ENCODE measurements at regions not wholly inside any gene's neighbourhood (a gene's known extent, or its start where the extent isn't known, plus 50 kb on each side); places are given as distances from the start of the nearest gene placed in this dataset.

DNA sequence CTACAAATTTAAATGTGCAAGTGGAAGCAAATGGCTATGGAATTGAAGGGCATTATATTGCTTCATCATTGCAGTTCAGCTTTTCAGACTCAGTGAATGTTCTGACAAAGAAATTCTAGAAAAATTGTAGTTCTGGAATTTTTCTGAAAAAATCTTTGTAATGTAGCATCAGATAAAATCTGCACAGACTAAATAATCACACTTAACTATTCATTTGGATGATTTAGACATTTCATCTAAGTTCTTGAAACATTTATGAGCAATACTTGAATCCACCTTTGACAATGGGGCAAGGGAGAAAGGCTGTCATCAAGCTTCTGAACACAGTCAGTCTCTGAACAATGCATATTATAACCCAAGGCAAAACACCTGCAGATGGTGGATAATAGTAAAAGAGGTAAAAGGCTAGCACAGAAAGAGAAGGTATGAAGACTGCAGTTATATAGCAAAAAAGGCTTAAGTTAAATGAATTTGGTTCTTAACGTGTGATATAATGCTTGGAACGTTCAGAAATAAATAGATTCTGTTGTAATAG lies 1352.0 kb upstream of the NUDT12 start:
- TF ChIP-seq ZNF202 (tag by site-specific recombination; IDR thresholded peaks at IDR 0.05; ENCODE audit: borderline replicate concordance) (no peak), ZNF571 (tag by site-specific recombination; IDR thresholded peaks at IDR 0.05) (no peak), ZNF266 (tag by site-specific recombination; IDR thresholded peaks at IDR 0.05; ENCODE audit: low read depth) (no peak), ZNF175 (tag by site-specific recombination; IDR thresholded peaks at IDR 0.05) (no peak), PRDM4 (tag by site-specific recombination; IDR thresholded peaks at IDR 0.05) (no peak), ZNF792 (tag by site-specific recombination; IDR thresholded peaks at IDR 0.05) (no peak), ZNF521 (tag by site-specific recombination; IDR thresholded peaks at IDR 0.05) (no peak)
- ChIA-PET CTCF (interaction anchor here (0.6 kb wide), 1 partner anchor 36 kb away, joined by 3 read pairs; no protein-coding TSS in a partner anchor), POLR2A (no interaction called here)
- H3K4me3 ChIP-seq (ENCODE audit: low read depth, low read length): no peak overlapping the region
- no peaks in the 10 kb centered on the region for H3K9me3 ChIP-seq (ENCODE audit: control insufficient read depth, insufficient read depth, low read depth, low read length)
- no peak overlapping the region for H3K27ac ChIP-seq (ENCODE audit: extremely low read depth, low read depth, low read length)
- H3K36me3 ChIP-seq (ENCODE audit: control insufficient read depth in 2 of 2, insufficient read depth in 1 of 2, low read length in 2 of 2): no peaks in the 10 kb centered on the region
- H3K4me1 ChIP-seq (ENCODE audit: control insufficient read depth, insufficient read depth, low read length): no peaks in the 10 kb centered on the region

DNA sequence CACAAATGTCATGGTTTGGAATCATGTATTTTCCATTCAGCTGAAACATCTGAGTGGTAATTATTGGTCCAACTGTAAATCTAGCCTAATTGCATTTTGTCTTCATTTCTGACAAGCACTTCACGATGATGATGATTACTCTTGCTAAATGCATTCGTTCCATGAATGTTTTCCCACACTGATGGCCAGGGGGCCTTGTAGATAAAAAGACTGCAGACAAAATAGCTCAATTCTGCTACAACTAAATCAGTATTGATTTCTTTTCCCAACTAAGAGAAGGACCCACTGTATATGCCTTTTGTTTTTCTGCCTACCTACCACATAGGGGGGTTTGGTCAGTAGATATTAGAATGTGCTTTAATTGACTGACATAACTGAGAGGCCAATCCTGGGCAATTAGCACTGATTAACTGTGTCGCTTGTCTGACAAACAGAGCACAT lies 1351.3 kb upstream of the NUDT12 start:
- CTCF ChIA-PET: no interaction called here
- H3K27ac ChIP-seq (ENCODE audit: extremely low read depth, low read depth, low read length): no peak overlapping the region
- no peaks in the 10 kb centered on the region for H3K36me3 ChIP-seq (ENCODE audit: control insufficient read depth in 2 of 2, insufficient read depth in 1 of 2, low read length in 2 of 2)
- no peak for TF ChIP-seq ZNF223 (tag by site-specific recombination; IDR thresholded peaks at IDR 0.05)
- TF ChIP-seq ZNF76 (tag by site-specific recombination; IDR thresholded peaks at IDR 0.05; ENCODE audit: borderline replicate concordance, low read depth): no peak
- TF ChIP-seq ZBTB20 (tag by site-specific recombination; IDR thresholded peaks at IDR 0.05): no peak
- no peak for TF ChIP-seq ZBTB1 (tag by site-specific recombination; IDR thresholded peaks at IDR 0.05)
- no peak for TF ChIP-seq HOXA7 (CRISPR knock-in tag; IDR thresholded peaks at IDR 0.05; ENCODE audit: borderline replicate concordance)
- H3K9me3 ChIP-seq (ENCODE audit: control insufficient read depth, insufficient read depth, low read depth, low read length): no peaks in the 10 kb centered on the region
- POLR2A ChIA-PET: no interaction called here
- no peaks in the 10 kb centered on the region for H3K4me1 ChIP-seq (ENCODE audit: control insufficient read depth, insufficient read depth, low read length)
- no peak overlapping the region for H3K4me3 ChIP-seq (ENCODE audit: low read depth, low read length)

DNA sequence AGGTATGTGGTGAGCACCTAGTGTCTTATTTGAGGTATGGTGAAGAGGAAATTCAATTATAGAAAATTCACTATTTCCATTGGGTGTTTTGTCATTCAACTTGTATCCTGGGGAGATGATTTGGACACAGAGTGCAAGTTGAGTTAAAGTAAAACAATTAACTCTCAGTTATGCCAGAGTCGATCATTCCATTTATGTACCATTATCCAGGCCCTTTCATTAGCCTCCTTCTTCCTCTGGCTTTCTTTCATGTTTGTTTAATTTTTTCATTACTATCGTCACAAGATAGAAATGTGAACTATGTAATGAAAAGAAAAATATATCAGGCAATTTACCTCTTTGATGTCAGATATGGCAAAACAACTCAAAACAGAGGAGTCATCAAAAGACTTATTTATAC lies 1347.2 kb upstream of the NUDT12 start:
- ChIA-PET POLR2A (no interaction called here), CTCF (no interaction called here)
- TF ChIP-seq, protein P1, sequence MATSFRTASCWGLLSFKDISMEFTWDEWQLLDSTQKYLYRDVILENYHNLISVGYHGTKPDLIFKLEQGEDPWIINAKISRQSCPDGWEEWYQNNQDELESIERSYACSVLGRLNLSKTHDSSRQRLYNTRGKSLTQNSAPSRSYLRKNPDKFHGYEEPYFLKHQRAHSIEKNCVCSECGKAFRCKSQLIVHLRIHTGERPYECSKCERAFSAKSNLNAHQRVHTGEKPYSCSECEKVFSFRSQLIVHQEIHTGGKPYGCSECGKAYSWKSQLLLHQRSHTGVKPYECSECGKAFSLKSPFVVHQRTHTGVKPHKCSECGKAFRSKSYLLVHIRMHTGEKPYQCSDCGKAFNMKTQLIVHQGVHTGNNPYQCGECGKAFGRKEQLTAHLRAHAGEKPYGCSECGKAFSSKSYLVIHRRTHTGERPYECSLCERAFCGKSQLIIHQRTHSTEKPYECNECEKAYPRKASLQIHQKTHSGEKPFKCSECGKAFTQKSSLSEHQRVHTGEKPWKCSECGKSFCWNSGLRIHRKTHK (tag by site-specific recombination; IDR thresholded peaks at IDR 0.05): no peak
- TF ChIP-seq, protein P2, sequence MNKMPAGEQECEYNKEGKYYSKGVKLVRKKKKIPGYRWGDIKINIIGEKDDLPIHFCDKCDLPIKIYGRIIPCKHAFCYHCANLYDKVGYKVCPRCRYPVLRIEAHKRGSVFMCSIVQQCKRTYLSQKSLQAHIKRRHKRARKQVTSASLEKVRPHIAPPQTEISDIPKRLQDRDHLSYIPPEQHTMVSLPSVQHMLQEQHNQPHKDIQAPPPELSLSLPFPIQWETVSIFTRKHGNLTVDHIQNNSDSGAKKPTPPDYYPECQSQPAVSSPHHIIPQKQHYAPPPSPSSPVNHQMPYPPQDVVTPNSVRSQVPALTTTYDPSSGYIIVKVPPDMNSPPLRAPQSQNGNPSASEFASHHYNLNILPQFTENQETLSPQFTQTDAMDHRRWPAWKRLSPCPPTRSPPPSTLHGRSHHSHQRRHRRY (tag by site-specific recombination; IDR thresholded peaks at IDR 0.05): no peak
- TF ChIP-seq ZNF174 (tag by site-specific recombination; IDR thresholded peaks at IDR 0.05) (no peak), ZXDB (tag by site-specific recombination; IDR thresholded peaks at IDR 0.05) (no peak), KLF9 (tag by site-specific recombination; IDR thresholded peaks at IDR 0.05; ENCODE audit: low read depth) (no peak), ZNF391 (tag by site-specific recombination; IDR thresholded peaks at IDR 0.05; ENCODE audit: borderline replicate concordance, low read depth) (no peak), ZNF488 (tag by site-specific recombination; IDR thresholded peaks at IDR 0.05) (no peak), GLIS2 (tag by site-specific recombination; IDR thresholded peaks at IDR 0.05) (no peak), ZNF561 (tag by site-specific recombination; IDR thresholded peaks at IDR 0.05; ENCODE audit: borderline replicate concordance) (no peak), ZNF37A (tag by site-specific recombination; IDR thresholded peaks at IDR 0.05) (no peak), ZNF184 (tag by site-specific recombination; IDR thresholded peaks at IDR 0.05) (no peak), ZNF529 (tag by site-specific recombination; IDR thresholded peaks at IDR 0.05; ENCODE audit: insufficient replicate concordance) (no peak), ZNF169 (tag by site-specific recombination; IDR thresholded peaks at IDR 0.05) (no peak), KLF16 (tag by site-specific recombination; IDR thresholded peaks at IDR 0.05) (no peak)
- Histone ChIP-seq H3K27ac (ENCODE audit: extremely low read depth, low read depth, low read length) (no peak overlapping the region), H3K36me3 (ENCODE audit: control insufficient read depth in 2 of 2, insufficient read depth in 1 of 2, low read length in 2 of 2) (no peaks in the 10 kb centered on the region), H3K4me3 (ENCODE audit: low read depth, low read length) (no peak overlapping the region), H3K4me1 (ENCODE audit: control insufficient read depth, insufficient read depth, low read length) (no peaks in the 10 kb centered on the region), H3K9me3 (ENCODE audit: control insufficient read depth, insufficient read depth, low read depth, low read length) (no peaks in the 10 kb centered on the region)

All from HEK293 (cell line).